Thoracic aorta (tissue), 2 donors: ENCODE measurements at regions not wholly inside any gene's neighbourhood (a gene's known extent, or its start where the extent isn't known, plus 50 kb on each side); places are given as distances from the start of the nearest gene placed in this dataset.

ENCODE experiments used
- ATAC-seq: fragments of 150-250 bp; one replicate; pipeline ENCODE4 v1.8.0; 2017; ENCODE audit warnings: low read depth; ENCODE audit not compliant: insufficient number of reproducible peaks, low FRiP score
- DNase-seq: peaks from one replicate; pipeline ENCODE4 v3.0.0-alpha.2; 2020; ENCODE audit warnings: low spot score
- H3K27ac ChIP-seq, 2 donors: fragments of 200-600 bp; sonication (generic); 1 replicate in 1 of 2; 2 replicates in 1 of 2; pipeline ENCODE4 v1.5.1; 2016; ENCODE audit warnings: mild to moderate bottlenecking in 2 of 2, moderate library complexity in 2 of 2
- H3K27me3 ChIP-seq: fragments of 200-600 bp; sonication (generic); replicated peaks from 2 replicates; pipeline ENCODE4 v1.6.0; 2016; ENCODE audit warnings: mild to moderate bottlenecking; ENCODE audit not compliant: insufficient read depth
- H3K36me3 ChIP-seq: fragments of 200-600 bp; sonication (generic); one replicate; pipeline ENCODE4 v1.5.1; 2016
- H3K4me1 ChIP-seq, 2 donors: fragments of 200-600 bp; sonication (generic); 1 replicate in 1 of 2; 2 replicates in 1 of 2; pipeline versions ENCODE4 v1.5.1 to v1.6.0; 2016; ENCODE audit warnings: low read depth in 2 of 2, mild to moderate bottlenecking in 1 of 2; ENCODE audit not compliant: control insufficient read depth in 1 of 2
- H3K4me3 ChIP-seq: fragments of 200-600 bp; sonication (generic); 2 replicates; pipeline ENCODE4 v1.5.1; 2016; ENCODE audit warnings: mild to moderate bottlenecking
- H3K9me3 ChIP-seq: fragments of 200-600 bp; sonication (generic); 2 replicates; pipeline ENCODE4 v1.5.1; 2016
- TF ChIP-seq, protein P1 (sequence below): fragments of 200-600 bp; sonication (generic); IDR thresholded peaks from one replicate; pipeline ENCODE4 v1.5.1; 2019; ENCODE audit warnings: antibody characterized with exemption

DNA sequence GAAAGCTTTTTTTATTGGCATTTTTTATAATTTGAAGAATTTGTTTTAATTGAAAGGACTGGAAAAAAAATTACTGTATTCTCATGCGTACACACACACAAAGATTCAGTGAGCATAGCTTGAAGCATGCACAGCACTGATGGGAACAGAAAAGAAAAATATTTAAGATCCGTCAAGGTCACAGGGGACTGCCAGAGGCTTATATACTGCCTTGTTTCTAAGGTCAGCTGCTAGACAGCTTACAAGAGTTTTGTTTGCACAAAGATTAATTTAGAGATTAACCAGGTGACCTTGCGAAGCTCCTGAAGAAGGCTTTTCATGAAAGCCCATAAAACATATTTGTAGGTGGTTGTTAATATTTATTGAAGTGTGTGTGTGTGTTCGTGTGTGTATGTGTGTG, 396.3 kb downstream of the TRIB2 start:
- H3K4me1 ChIP-seq, result no peaks in the 10 kb centered on the region
- no peaks in the 10 kb centered on the region for H3K36me3 ChIP-seq
- TF ChIP-seq, protein P1, sequence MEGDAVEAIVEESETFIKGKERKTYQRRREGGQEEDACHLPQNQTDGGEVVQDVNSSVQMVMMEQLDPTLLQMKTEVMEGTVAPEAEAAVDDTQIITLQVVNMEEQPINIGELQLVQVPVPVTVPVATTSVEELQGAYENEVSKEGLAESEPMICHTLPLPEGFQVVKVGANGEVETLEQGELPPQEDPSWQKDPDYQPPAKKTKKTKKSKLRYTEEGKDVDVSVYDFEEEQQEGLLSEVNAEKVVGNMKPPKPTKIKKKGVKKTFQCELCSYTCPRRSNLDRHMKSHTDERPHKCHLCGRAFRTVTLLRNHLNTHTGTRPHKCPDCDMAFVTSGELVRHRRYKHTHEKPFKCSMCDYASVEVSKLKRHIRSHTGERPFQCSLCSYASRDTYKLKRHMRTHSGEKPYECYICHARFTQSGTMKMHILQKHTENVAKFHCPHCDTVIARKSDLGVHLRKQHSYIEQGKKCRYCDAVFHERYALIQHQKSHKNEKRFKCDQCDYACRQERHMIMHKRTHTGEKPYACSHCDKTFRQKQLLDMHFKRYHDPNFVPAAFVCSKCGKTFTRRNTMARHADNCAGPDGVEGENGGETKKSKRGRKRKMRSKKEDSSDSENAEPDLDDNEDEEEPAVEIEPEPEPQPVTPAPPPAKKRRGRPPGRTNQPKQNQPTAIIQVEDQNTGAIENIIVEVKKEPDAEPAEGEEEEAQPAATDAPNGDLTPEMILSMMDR, result no peak
- ATAC-seq, result no peak
- no peak overlapping the region for H3K27ac ChIP-seq
- H3K27me3 ChIP-seq, result no peaks in the 10 kb centered on the region
- no peak overlapping the region for H3K4me3 ChIP-seq
- DNase-seq, result no peak
- no peaks in the 10 kb centered on the region for H3K9me3 ChIP-seq

DNA sequence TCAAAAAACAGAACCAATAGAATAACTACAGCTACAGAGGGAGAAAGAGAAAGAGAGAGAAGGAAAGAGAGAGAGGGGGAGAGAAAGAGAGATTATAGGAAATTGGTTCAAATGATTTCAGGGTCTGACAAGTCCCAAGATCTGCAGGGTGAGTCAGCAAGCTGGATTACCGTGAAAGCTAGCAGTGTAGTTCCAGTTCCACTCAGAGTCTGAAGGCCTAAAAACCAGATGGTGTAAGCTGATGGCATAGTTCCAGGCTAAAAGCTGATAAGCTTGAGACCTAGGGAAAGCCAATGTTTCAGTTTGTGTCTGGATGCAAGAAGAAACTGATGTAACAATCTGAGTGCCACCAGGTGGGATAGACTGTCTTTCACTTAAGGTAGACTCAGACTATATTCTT, 397.7 kb downstream of the TRIB2 start:
- no peaks in the 10 kb centered on the region for H3K9me3 ChIP-seq
- H3K36me3 ChIP-seq, result no peaks in the 10 kb centered on the region
- no peak for DNase-seq
- no peak for ATAC-seq
- H3K27ac ChIP-seq, result no peak overlapping the region
- TF ChIP-seq, protein P1, result no peak
- H3K4me3 ChIP-seq, result no peak overlapping the region
- H3K4me1 ChIP-seq, result no peaks in the 10 kb centered on the region
- no peaks in the 10 kb centered on the region for H3K27me3 ChIP-seq

DNA sequence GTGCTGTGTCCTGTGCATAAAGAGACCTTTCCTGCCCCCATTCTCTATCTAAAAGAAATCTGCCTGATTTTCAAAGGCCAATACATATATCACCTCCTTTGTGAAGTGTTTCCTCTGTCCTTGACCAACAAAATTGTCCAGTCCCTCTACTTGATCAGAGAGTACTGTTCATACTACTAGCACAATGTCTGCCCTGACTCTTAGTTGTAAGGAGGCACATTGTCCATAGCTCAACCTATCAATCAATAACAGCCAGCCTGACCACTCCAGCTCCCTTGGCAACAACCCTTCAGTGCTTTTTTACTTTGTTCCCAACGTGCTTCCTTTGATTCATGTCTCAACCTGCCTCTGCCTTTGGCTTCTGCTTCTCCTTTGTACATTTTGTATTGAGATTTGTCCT, 398.9 kb downstream of the TRIB2 start:
- H3K9me3 ChIP-seq, result no peaks in the 10 kb centered on the region
- ATAC-seq (no peak), DNase-seq (no peak)
- TF ChIP-seq, protein P1, result no peak
- H3K4me3 ChIP-seq, result no peak overlapping the region
- H3K27me3 ChIP-seq, result no peaks in the 10 kb centered on the region
- H3K27ac ChIP-seq, result no peak overlapping the region
- H3K4me1 ChIP-seq, result no peaks in the 10 kb centered on the region
- no peaks in the 10 kb centered on the region for H3K36me3 ChIP-seq

DNA sequence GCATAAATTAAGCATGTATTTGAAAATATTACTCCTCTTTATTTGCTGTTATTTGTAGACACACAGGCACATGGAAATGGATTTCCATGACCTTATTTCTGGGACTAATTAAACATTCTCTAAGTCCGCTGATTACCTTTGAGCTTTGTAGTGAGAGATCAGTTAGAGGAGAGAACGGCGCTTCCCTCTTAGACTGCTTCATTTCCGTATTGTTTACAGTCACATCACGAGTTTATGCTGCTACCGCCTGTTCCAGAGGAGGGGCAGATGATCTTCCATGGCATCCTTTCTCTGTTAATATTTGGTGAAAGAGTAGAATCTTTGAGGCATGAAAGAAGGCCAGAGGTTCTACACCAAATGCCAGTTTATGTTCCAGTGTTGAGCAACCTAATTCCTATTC, 404.4 kb downstream of the TRIB2 start:
- DNase-seq, result no peak
- no peaks in the 10 kb centered on the region for H3K27me3 ChIP-seq
- TF ChIP-seq, protein P1, result no peak
- H3K36me3 ChIP-seq, result no peaks in the 10 kb centered on the region
- no peaks in the 10 kb centered on the region for H3K4me1 ChIP-seq
- H3K4me3 ChIP-seq, result no peak overlapping the region
- ATAC-seq, result no peak
- no peak overlapping the region for H3K27ac ChIP-seq
- H3K9me3 ChIP-seq, result no peaks in the 10 kb centered on the region

DNA sequence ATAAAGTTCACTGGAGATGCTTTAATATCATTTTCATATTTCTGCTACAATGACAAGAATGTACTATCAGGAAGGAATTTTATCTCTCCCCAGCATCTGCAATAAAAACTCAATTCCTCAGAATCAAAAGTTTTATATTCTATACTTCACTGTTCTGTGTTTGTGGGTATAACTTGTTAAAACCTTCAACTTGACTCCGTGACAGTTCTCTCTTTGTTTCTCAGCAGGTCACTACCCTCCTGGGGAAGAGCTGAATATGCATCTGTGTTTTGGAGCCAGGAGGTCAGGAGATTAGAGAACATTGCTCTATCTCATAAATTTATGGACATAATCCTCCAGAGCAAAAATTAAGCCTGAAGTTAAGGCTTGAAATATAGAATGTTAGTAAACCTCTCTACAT, 411.4 kb downstream of the TRIB2 start:
- H3K27ac ChIP-seq, result no peak overlapping the region
- H3K36me3 ChIP-seq, result no peaks in the 10 kb centered on the region
- no peak overlapping the region for H3K4me3 ChIP-seq
- no peaks in the 10 kb centered on the region for H3K27me3 ChIP-seq
- TF ChIP-seq, protein P1, result no peak
- ATAC-seq, result no peak
- no peaks in the 10 kb centered on the region for H3K4me1 ChIP-seq
- H3K9me3 ChIP-seq, result no peaks in the 10 kb centered on the region
- DNase-seq, result no peak
